ENCODE measurements at regions not wholly inside any gene's neighbourhood (a gene's known extent, or its start where the extent isn't known, plus 50 kb on each side); places are given as distances from the start of the nearest gene placed in this dataset.
"Not testable (repeated sequence)": the region's sequence is repeated elsewhere in the genome, so short reads cannot be mapped to it uniquely, and the experiment has no call there.

- DNase-seq (ENCODE audit: low spot score) = no peak
These were observed 181.0 kb upstream of the GHR start for GRCh38 chr5:42242210-42242609.

GRCh38 chr5:42242881-42243485, 180.3 kb upstream of the GHR start:
- no peak for DNase-seq (ENCODE audit: low spot score)

GRCh38 chr5:42252306-42252705, 170.9 kb upstream of the GHR start:
- DNase-seq (ENCODE audit: low spot score) = no peak

- DNase-seq (ENCODE audit: low spot score) = not testable (repeated sequence)
These were observed 163.3 kb upstream of the GHR start for GRCh38 chr5:42259914-42260313.

GRCh38 chr5:42267091-42267490, 156.1 kb upstream of the GHR start:
- DNase-seq (ENCODE audit: low spot score) = no peak

- DNase-seq (ENCODE audit: low spot score) = not testable (repeated sequence)
These were observed 155.1 kb upstream of the GHR start for GRCh38 chr5:42268170-42268569.

- no peak for DNase-seq (ENCODE audit: low spot score)
These were observed 154.6 kb upstream of the GHR start for GRCh38 chr5:42268630-42269029.

GRCh38 chr5:42270771-42271170, 152.5 kb upstream of the GHR start:
- no peak for DNase-seq (ENCODE audit: low spot score)

GRCh38 chr5:42274913-42275312, 148.3 kb upstream of the GHR start:
- DNase-seq (ENCODE audit: low spot score) = no peak

GRCh38 chr5:42277293-42277692, 145.9 kb upstream of the GHR start:
- no peak for DNase-seq (ENCODE audit: low spot score)

- DNase-seq (ENCODE audit: low spot score) = no peak
These were observed 138.7 kb upstream of the GHR start for GRCh38 chr5:42284584-42284983.

GRCh38 chr5:42285230-42285629, 138.0 kb upstream of the GHR start:
- no peak for DNase-seq (ENCODE audit: low spot score)

GRCh38 chr5:42300496-42300895, 122.7 kb upstream of the GHR start:
- no peak for DNase-seq (ENCODE audit: low spot score)

GRCh38 chr5:42301349-42301748, 121.9 kb upstream of the GHR start:
- DNase-seq (ENCODE audit: low spot score) = no peak

GRCh38 chr5:42302186-42302585, 121.1 kb upstream of the GHR start:
- DNase-seq (ENCODE audit: low spot score) = no peak

- DNase-seq (ENCODE audit: low spot score) = no peak
These were observed 117.0 kb upstream of the GHR start for GRCh38 chr5:42306287-42306686.

GRCh38 chr5:42309865-42310264, 113.4 kb upstream of the GHR start:
- no peak for DNase-seq (ENCODE audit: low spot score)

- DNase-seq (ENCODE audit: low spot score) = no peak
These were observed 108.0 kb upstream of the GHR start for GRCh38 chr5:42315214-42315613.

GRCh38 chr5:42317575-42317974, 105.7 kb upstream of the GHR start:
- DNase-seq (ENCODE audit: low spot score) = no peak

- DNase-seq (ENCODE audit: low spot score) = not testable (repeated sequence)
These were observed 103.7 kb upstream of the GHR start for GRCh38 chr5:42319546-42319945.

- no peak for DNase-seq (ENCODE audit: low spot score)
These were observed 101.5 kb upstream of the GHR start for GRCh38 chr5:42321785-42322184.

GRCh38 chr5:42337143-42337542, 86.1 kb upstream of the GHR start:
- DNase-seq (ENCODE audit: low spot score) = no peak

GRCh38 chr5:42337607-42338006, 85.6 kb upstream of the GHR start:
- no peak for DNase-seq (ENCODE audit: low spot score)

GRCh38 chr5:42338136-42338535, 85.1 kb upstream of the GHR start:
- DNase-seq (ENCODE audit: low spot score) = no peak

GRCh38 chr5:42349163-42349562, 74.1 kb upstream of the GHR start:
- no peak for DNase-seq (ENCODE audit: low spot score)

Data from D341Med (cell line).